ENCODE measurements at regions not wholly inside any gene's neighbourhood (a gene's known extent, or its start where the extent isn't known, plus 50 kb on each side); places are given as distances from the start of the nearest gene placed in this dataset.

GRCh38 chr9:129332581-129332980, 154.5 kb upstream of the IER5L start:
- Mint-ChIP-seq H3K9me3 (no peaks in the 10 kb centered on the region), H3K27ac (no peak overlapping the region), H3K36me3 (peaks cover 5% of the 10 kb centered on the region), H3K4me3 (no peak overlapping the region), H3K27me3 (ENCODE audit: low read depth in 2 of 2) (peaks cover 0 to 10% of the 10 kb centered on the region in 2 donors), H3K4me1 (peaks cover 0 to 21% of the 10 kb centered on the region in 2 donors)
- no peak for TF ChIP-seq CTCF (IDR thresholded peaks at IDR 0.05)
- no peak for ATAC-seq
- Histone ChIP-seq H3K27me3 (ENCODE audit: control insufficient read depth, insufficient read depth, low read length) (peaks cover 14% of the 10 kb centered on the region), H3K4me3 (ENCODE audit: low read length) (no peak overlapping the region), H3K9me3 (ENCODE audit: control insufficient read depth, insufficient read depth, low read length) (peaks cover 10% of the 10 kb centered on the region), H3K36me3 (ENCODE audit: control insufficient read depth, insufficient read depth, low read length) (no peaks in the 10 kb centered on the region), H3K27ac (ENCODE audit: low read length) (no peak overlapping the region), H3K4me1 (ENCODE audit: control insufficient read depth, insufficient read depth, low read length) (peaks cover 37% of the 10 kb centered on the region)
- WGBS (ENCODE audit: insufficient coverage), result 85% methylated on average over 3 of the region's 4 CpGs
- no peak for DNase-seq
- intact Hi-C loops (cut with micrococcal nuclease), result no loop called here

GRCh38 chr9:129331772-129332500, 153.9 kb upstream of the IER5L start:
- H3K9me3 Mint-ChIP-seq, result no peaks in the 10 kb centered on the region
- no peak overlapping the region for H3K4me3 ChIP-seq (ENCODE audit: low read length)
- intact Hi-C loops (cut with micrococcal nuclease), result no loop called here
- peaks cover 5% of the 10 kb centered on the region for H3K36me3 Mint-ChIP-seq
- DNase-seq (no peak), ATAC-seq (no peak)
- 93% methylated on average over 13 of the region's 13 CpGs for WGBS (ENCODE audit: insufficient coverage)
- peaks cover 10% of the 10 kb centered on the region for H3K9me3 ChIP-seq (ENCODE audit: control insufficient read depth, insufficient read depth, low read length)
- H3K27ac Mint-ChIP-seq, result no peak overlapping the region
- H3K27ac ChIP-seq (ENCODE audit: low read length), result no peak overlapping the region
- TF ChIP-seq CTCF (IDR thresholded peaks at IDR 0.05), result no peak
- no peak overlapping the region for H3K4me3 Mint-ChIP-seq
- H3K27me3 Mint-ChIP-seq (ENCODE audit: low read depth in 2 of 2), result peaks cover 0 to 10% of the 10 kb centered on the region in 2 donors
- H3K27me3 ChIP-seq (ENCODE audit: control insufficient read depth, insufficient read depth, low read length), result peaks cover 10% of the 10 kb centered on the region
- no peaks in the 10 kb centered on the region for H3K36me3 ChIP-seq (ENCODE audit: control insufficient read depth, insufficient read depth, low read length)
- peaks cover 32% of the 10 kb centered on the region for H3K4me1 ChIP-seq (ENCODE audit: control insufficient read depth, insufficient read depth, low read length)
- H3K4me1 Mint-ChIP-seq, result peaks cover 0 to 20% of the 10 kb centered on the region in 2 donors

- Mint-ChIP-seq H3K27ac (no peak overlapping the region), H3K27me3 (ENCODE audit: low read depth in 2 of 2) (peaks cover 0 to 7% of the 10 kb centered on the region in 2 donors), H3K9me3 (no peaks in the 10 kb centered on the region), H3K36me3 (peaks cover 5% of the 10 kb centered on the region), H3K4me3 (no peak overlapping the region), H3K4me1 (peaks cover 0 to 15% of the 10 kb centered on the region in 2 donors)
- H3K4me1 ChIP-seq (ENCODE audit: control insufficient read depth, insufficient read depth, low read length), result peaks cover 27% of the 10 kb centered on the region
- H3K36me3 ChIP-seq (ENCODE audit: control insufficient read depth, insufficient read depth, low read length), result no peaks in the 10 kb centered on the region
- no peak overlapping the region for H3K4me3 ChIP-seq (ENCODE audit: low read length)
- no peak for TF ChIP-seq CTCF (IDR thresholded peaks at IDR 0.05)
- no peak for ATAC-seq
- intact Hi-C loops (cut with micrococcal nuclease), result no loop called here
- no peak overlapping the region for H3K27ac ChIP-seq (ENCODE audit: low read length)
- WGBS (ENCODE audit: insufficient coverage), result 93% methylated on average over 4 of the region's 4 CpGs
- no peak for DNase-seq
- H3K9me3 ChIP-seq (ENCODE audit: control insufficient read depth, insufficient read depth, low read length), result peaks cover 10% of the 10 kb centered on the region
- H3K27me3 ChIP-seq (ENCODE audit: control insufficient read depth, insufficient read depth, low read length), result peaks cover 9% of the 10 kb centered on the region
These were observed 153.4 kb upstream of the IER5L start for GRCh38 chr9:129331493-129331765.

Data from natural killer cell (primary cell).